CD8-positive, alpha-beta memory T cell (primary cell): ENCODE measurements at regions not wholly inside any gene's neighbourhood (a gene's known extent, or its start where the extent isn't known, plus 50 kb on each side); places are given as distances from the start of the nearest gene placed in this dataset.
A peak's percentile ranks its signal among the peaks of the same experiment; 100 is the strongest.

Experiments
- CTCF ChIA-PET: fragments of 350-600 bp; sonication (Branson Sonifier 250); formaldehyde crosslinking; loops from one replicate; lab custom pipeline; 2021; ENCODE audit warnings: antibody characterized with exemption; lab: Charles Lee
- POLR2A ChIA-PET: fragments of 350-600 bp; sonication (Branson Sonifier 250); formaldehyde crosslinking; loops from one replicate; lab custom pipeline; 2021; ENCODE audit warnings: antibody characterized with exemption; lab: Charles Lee
- DNase-seq, 5 donors: peaks; one replicate each; pipeline versions ENCODE4 v3.0.0 to v3.0.0-alpha.2; 2020 to 2022; ENCODE audit warnings: mixed read lengths in 1 of 5
- H3K27ac ChIP-seq: one replicate; pipeline ENCODE4 v1.7.0; 2013; ENCODE audit warnings: low read depth, mild to moderate bottlenecking, low read length, moderate library complexity
- H3K27me3 ChIP-seq: 2 replicates; pipeline ENCODE4 v1.7.0; 2013; ENCODE audit warnings: low read length, mild to moderate bottlenecking; ENCODE audit not compliant: insufficient read depth, poor library complexity, severe bottlenecking
- H3K36me3 ChIP-seq: 2 replicates; pipeline ENCODE4 v1.7.0; 2013; ENCODE audit warnings: mild to moderate bottlenecking, low read length, moderate library complexity; ENCODE audit not compliant: insufficient read depth
- H3K4me1 ChIP-seq: 2 replicates; pipeline ENCODE4 v1.7.0; 2013; ENCODE audit warnings: mild to moderate bottlenecking, low read length, moderate library complexity; ENCODE audit not compliant: insufficient read depth
- H3K4me3 ChIP-seq: 2 replicates; pipeline ENCODE4 v1.7.0; 2013; ENCODE audit warnings: mild to moderate bottlenecking, low read length
- H3K9me3 ChIP-seq: 2 replicates; pipeline ENCODE4 v1.7.0; 2013; ENCODE audit warnings: mild to moderate bottlenecking, low read length
- H3K27ac Mint-ChIP-seq, 8 donors: one replicate each; pipeline ENCODE4 v1.8.0; 2020 to 2021; ENCODE audit warnings: mixed read lengths in 8 of 8, mild to moderate bottlenecking in 6 of 8, inconsistent platforms in 3 of 8, moderate library complexity in 3 of 8
- H3K27me3 Mint-ChIP-seq, 2 donors: one replicate each; pipeline ENCODE4 v1.8.0; 2020 to 2021; ENCODE audit warnings: mixed read lengths in 2 of 2, mild to moderate bottlenecking in 1 of 2, moderate library complexity in 1 of 2
- H3K36me3 Mint-ChIP-seq, 3 donors: one replicate each; pipeline ENCODE4 v1.8.0; 2020 to 2021; ENCODE audit warnings: mixed read lengths in 3 of 3, inconsistent platforms in 1 of 3, mild to moderate bottlenecking in 1 of 3
- H3K4me1 Mint-ChIP-seq, 3 donors: one replicate each; pipeline ENCODE4 v1.8.0; 2020 to 2021; ENCODE audit warnings: mixed read lengths in 3 of 3, inconsistent platforms in 1 of 3, mild to moderate bottlenecking in 1 of 3
- H3K4me3 Mint-ChIP-seq, 7 donors: one replicate each; pipeline ENCODE4 v1.8.0; 2020 to 2021; ENCODE audit warnings: mixed read lengths in 7 of 7, mild to moderate bottlenecking in 6 of 7, moderate library complexity in 4 of 7, inconsistent platforms in 2 of 7
- H3K9me3 Mint-ChIP-seq, 5 donors: one replicate each; pipeline ENCODE4 v1.8.0; 2020 to 2022; ENCODE audit warnings: mixed read lengths in 5 of 5, mild to moderate bottlenecking in 3 of 5, moderate library complexity in 2 of 5, inconsistent platforms in 1 of 5

DNA sequence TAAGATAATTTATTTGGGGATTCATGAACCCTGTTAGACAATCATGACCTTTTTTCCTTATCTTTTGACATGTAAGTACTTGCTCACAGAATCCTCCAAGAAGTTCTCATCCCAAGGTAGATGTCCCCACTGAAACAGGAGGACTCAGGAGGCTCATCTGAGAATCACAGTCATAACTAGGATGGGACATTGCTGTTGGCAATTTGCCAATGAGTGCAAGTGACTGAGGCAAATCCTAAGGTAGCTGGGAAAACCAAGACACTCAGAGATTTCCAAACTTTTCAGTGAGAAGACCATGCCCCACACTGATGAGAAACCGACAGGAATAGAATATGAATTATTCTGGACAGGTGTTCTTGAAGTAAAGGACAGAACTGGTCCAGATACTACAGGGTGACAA lies 735.0 kb downstream of the TMEM182 start:
- ChIA-PET POLR2A (no interaction called here), CTCF (no interaction called here)
- Histone ChIP-seq H3K9me3 (no peaks in the 10 kb centered on the region), H3K4me3 (no peak overlapping the region), H3K4me1 (no peaks in the 10 kb centered on the region), H3K27me3 (no peaks in the 10 kb centered on the region), H3K27ac (no peak overlapping the region), H3K36me3 (no peaks in the 10 kb centered on the region)
- no peaks in the 10 kb centered on the region for H3K4me1 Mint-ChIP-seq
- no peak for DNase-seq
- H3K4me3 Mint-ChIP-seq = no peak overlapping the region
- H3K27me3 Mint-ChIP-seq = no peaks in the 10 kb centered on the region
- no peaks in the 10 kb centered on the region for H3K36me3 Mint-ChIP-seq
- H3K27ac Mint-ChIP-seq = no peak overlapping the region
- H3K9me3 Mint-ChIP-seq = peaks cover 0 to 31% (median 14%) of the 10 kb centered on the region in 5 donors

DNA sequence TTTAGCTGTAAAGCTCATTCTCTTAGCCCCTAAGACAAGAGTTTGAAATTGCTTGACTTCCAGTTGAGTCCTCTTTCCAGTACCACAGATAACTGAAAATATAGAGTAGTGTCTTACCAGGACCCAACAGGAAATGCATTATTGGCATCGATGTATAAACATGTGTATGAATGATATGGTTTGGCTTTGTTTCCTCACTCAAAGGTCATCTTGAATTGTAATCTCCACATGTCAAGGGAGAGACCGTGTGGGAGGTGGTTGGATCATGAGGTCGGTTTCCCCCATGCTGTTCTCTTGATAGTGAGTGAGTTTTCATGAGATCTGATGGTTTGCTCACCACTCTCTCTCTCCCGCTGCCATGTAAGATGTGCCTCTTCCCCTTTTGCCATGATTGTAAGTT lies 745.0 kb downstream of the TMEM182 start:
- Mint-ChIP-seq H3K36me3 (no peaks in the 10 kb centered on the region), H3K9me3 (peaks cover 2 to 52% (median 16%) of the 10 kb centered on the region in 5 donors), H3K4me3 (no peak overlapping the region), H3K27ac (no peak overlapping the region), H3K27me3 (peaks cover 0 to 1% of the 10 kb centered on the region in 2 donors), H3K4me1 (no peaks in the 10 kb centered on the region)
- Histone ChIP-seq H3K4me1 (no peaks in the 10 kb centered on the region), H3K27me3 (no peaks in the 10 kb centered on the region), H3K36me3 (no peaks in the 10 kb centered on the region), H3K27ac (no peak overlapping the region), H3K4me3 (no peak overlapping the region), H3K9me3 (no peaks in the 10 kb centered on the region)
- POLR2A ChIA-PET = no interaction called here
- CTCF ChIA-PET = no interaction called here
- no peak for DNase-seq

DNA sequence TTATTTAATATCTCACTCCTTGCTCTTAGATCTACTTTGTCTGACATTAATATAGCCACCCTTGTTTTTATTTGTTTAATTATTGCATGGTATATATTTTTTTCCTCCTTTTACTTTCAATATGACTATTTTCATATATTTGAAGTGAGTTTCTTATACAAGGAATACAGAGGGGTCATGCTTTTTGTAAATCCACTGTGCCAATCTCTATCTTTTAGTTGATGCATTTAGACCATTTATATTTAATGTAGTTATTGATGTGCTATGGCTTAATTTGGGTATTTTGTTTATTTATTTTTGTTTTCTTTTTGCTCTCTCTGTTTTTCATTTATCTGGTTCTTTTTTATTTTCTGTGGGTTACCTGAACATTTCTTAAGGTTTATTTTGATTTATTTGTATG lies 750.6 kb downstream of the TMEM182 start:
- ChIA-PET CTCF (no interaction called here), POLR2A (no interaction called here)
- H3K4me1 Mint-ChIP-seq = no peaks in the 10 kb centered on the region
- no peaks in the 10 kb centered on the region for H3K4me1 ChIP-seq
- peaks cover 0 to 1% (median 0%) of the 10 kb centered on the region in 3 donors for H3K36me3 Mint-ChIP-seq
- H3K4me3 ChIP-seq = no peak overlapping the region
- H3K27me3 ChIP-seq = no peaks in the 10 kb centered on the region
- H3K4me3 Mint-ChIP-seq = no peak overlapping the region
- no peak overlapping the region for H3K27ac Mint-ChIP-seq
- peaks cover 5 to 42% (median 16%) of the 10 kb centered on the region in 5 donors for H3K9me3 Mint-ChIP-seq
- no peaks in the 10 kb centered on the region for H3K36me3 ChIP-seq
- DNase-seq = no peak
- no peak overlapping the region for H3K27ac ChIP-seq
- H3K9me3 ChIP-seq = no peaks in the 10 kb centered on the region
- H3K27me3 Mint-ChIP-seq = peaks cover 0 to 1% of the 10 kb centered on the region in 2 donors

DNA sequence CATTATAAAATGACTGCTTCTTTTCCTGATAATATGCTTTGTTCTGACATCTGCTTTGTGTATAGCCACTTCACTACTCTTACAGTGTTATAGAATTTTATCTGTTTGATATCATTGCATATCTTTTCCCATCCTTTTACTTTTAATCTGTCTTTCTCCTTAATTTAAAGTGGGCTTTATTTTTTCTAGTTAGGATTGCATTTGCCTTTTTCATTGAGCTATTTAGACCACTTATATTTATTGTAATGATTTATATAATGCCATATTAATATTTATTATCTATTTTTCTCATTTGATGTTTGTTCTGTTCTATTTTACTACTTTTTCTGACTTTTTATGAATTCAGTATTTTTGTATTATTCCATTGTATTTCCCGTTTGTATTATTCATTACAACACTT lies 758.7 kb downstream of the TMEM182 start:
- peaks cover 0 to 31% (median 8%) of the 10 kb centered on the region in 5 donors for H3K9me3 Mint-ChIP-seq
- POLR2A ChIA-PET = no interaction called here
- DNase-seq = no peak

DNA sequence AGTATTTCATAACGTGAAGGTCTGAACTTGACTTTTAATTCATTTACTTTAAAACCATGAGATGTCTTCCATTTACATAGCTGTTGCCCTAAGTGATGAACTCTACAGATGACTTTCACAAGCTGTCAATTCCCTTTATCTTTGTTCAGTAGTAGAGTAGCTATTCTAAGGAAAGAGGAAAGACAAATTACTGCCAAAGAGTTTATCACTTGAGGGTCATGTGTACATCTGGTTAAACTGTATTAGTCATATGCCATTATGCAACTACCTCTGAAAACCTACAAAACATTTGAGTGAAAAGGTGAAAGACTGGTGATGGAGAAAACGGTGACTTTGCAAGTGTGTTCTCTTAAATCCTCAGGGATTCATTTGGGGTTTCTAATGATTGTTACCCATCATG lies 763.9 kb downstream of the TMEM182 start:
- Mint-ChIP-seq H3K27ac (no peak overlapping the region), H3K4me3 (no peak overlapping the region)
- H3K27ac ChIP-seq = no peak overlapping the region

More for the DNA sequence above, 758.7 kb downstream of the TMEM182 start:
- CTCF ChIA-PET = no interaction called here
- H3K4me3 Mint-ChIP-seq = no peak overlapping the region
- Histone ChIP-seq H3K4me3 (no peak overlapping the region), H3K4me1 (no peaks in the 10 kb centered on the region), H3K9me3 (no peaks in the 10 kb centered on the region), H3K36me3 (no peaks in the 10 kb centered on the region), H3K27ac (no peak overlapping the region), H3K27me3 (no peaks in the 10 kb centered on the region)
- H3K36me3 Mint-ChIP-seq = no peaks in the 10 kb centered on the region
- H3K4me1 Mint-ChIP-seq = no peaks in the 10 kb centered on the region
- H3K27ac Mint-ChIP-seq = no peak overlapping the region
- H3K27me3 Mint-ChIP-seq = no peaks in the 10 kb centered on the region

DNA sequence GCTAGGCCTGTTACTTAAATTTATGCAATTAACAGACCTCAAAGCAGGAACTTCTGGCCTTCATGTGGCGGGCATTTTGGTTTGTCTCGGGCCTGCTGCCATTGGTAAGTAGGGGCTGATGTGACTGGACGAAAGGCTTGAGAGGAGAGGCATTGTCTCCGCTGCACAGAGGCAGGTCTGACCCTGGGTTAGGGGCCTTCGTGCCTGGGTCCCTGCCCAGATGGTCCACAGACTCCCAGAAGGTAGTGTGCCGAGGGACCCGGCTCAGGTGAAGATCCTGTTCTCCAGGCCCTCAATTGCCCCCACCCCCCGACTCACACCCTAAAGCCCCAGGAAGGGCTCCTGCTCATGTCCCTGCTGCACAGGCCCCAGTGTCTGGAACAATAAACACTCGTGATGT lies 764.9 kb downstream of the TMEM182 start:
- no peak for DNase-seq
- Histone ChIP-seq H3K4me3 (no peak overlapping the region), H3K9me3 (no peaks in the 10 kb centered on the region), H3K4me1 (no peaks in the 10 kb centered on the region), H3K36me3 (no peaks in the 10 kb centered on the region), H3K27ac (peak overlapping the region; percentile 7), H3K27me3 (no peaks in the 10 kb centered on the region)
- Mint-ChIP-seq H3K27me3 (peaks cover 0 to 2% of the 10 kb centered on the region in 2 donors), H3K27ac (no peak overlapping the region), H3K36me3 (no peaks in the 10 kb centered on the region), H3K4me1 (no peaks in the 10 kb centered on the region), H3K4me3 (no peak overlapping the region), H3K9me3 (peaks cover 9 to 31% (median 10%) of the 10 kb centered on the region in 5 donors)
- POLR2A ChIA-PET = no interaction called here
- CTCF ChIA-PET = no interaction called here

More for the DNA sequence above, 763.9 kb downstream of the TMEM182 start:
- H3K36me3 ChIP-seq = no peaks in the 10 kb centered on the region
- no peaks in the 10 kb centered on the region for H3K27me3 ChIP-seq
- peaks cover 0 to 2% of the 10 kb centered on the region in 2 donors for H3K27me3 Mint-ChIP-seq
- POLR2A ChIA-PET = no interaction called here
- DNase-seq = no peak
- no peaks in the 10 kb centered on the region for H3K4me1 Mint-ChIP-seq
- H3K9me3 ChIP-seq = no peaks in the 10 kb centered on the region
- H3K4me3 ChIP-seq = no peak overlapping the region
- H3K36me3 Mint-ChIP-seq = no peaks in the 10 kb centered on the region
- CTCF ChIA-PET = no interaction called here
- H3K9me3 Mint-ChIP-seq = peaks cover 7 to 28% (median 11%) of the 10 kb centered on the region in 5 donors
- no peaks in the 10 kb centered on the region for H3K4me1 ChIP-seq

DNA sequence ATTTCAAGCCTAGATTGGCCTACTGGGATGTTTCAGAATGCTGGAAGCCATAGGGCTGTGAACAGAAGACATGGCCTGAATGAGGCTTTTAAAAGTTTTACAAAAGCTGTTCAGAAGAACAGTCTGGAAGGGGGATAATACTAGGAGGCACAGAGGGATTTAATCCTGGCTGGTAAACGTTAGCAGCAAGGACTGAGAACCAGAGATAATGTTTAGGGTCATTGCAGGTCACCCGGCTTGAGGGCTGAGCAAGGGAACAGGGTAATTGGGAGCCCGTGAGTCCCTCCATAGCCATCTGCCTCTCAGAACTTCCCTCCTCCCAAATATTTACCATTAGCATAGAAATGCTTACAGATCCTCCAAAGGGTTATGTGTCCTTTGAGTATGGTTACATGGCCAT lies 765.4 kb downstream of the TMEM182 start:
- no peak for DNase-seq
- H3K4me1 Mint-ChIP-seq = no peaks in the 10 kb centered on the region
- H3K36me3 Mint-ChIP-seq = no peaks in the 10 kb centered on the region
- POLR2A ChIA-PET = no interaction called here
- Histone ChIP-seq H3K9me3 (no peaks in the 10 kb centered on the region), H3K27me3 (no peaks in the 10 kb centered on the region), H3K27ac (no peak overlapping the region), H3K4me1 (no peaks in the 10 kb centered on the region), H3K36me3 (no peaks in the 10 kb centered on the region), H3K4me3 (no peak overlapping the region)
- no peak overlapping the region for H3K4me3 Mint-ChIP-seq
- peaks cover 0 to 2% of the 10 kb centered on the region in 2 donors for H3K27me3 Mint-ChIP-seq
- CTCF ChIA-PET = no interaction called here
- no peak overlapping the region for H3K27ac Mint-ChIP-seq
- peaks cover 9 to 36% (median 13%) of the 10 kb centered on the region in 5 donors for H3K9me3 Mint-ChIP-seq

DNA sequence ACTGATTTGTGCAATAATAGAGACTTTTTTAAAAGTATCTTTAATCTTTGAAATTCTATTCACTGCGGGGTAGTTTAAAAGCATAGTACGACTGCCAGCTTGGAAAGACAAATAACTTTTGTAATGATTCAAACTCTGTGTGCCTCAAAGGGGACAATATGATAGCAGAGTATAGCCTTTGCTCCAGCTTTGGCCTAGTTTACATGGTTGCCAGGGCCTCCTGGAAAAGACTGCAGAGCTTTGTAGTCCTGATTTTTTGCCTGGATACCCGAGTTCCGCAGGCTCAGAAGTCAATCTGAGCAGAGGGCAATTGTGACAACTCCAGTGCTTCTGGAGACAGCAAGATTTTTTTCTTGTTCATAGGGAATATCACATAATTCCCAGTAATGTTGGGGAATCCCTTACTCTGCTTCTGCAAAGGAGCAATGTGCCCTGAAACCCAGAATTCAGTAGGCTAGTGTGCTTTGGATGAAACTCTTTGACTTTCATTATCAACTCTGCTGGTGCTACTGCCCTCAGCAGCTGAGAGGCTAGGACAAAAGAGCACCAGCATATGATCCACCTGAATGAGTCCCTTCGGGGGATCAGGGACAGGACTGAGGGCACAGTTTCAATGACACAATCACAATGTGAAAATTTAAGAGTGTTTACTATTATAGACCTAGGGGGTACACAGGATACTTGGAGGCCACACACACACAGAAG lies 768.1 kb downstream of the TMEM182 start:
- CTCF ChIA-PET = no interaction called here

More for the DNA sequence above, 768.1 kb downstream of the TMEM182 start:
- Mint-ChIP-seq H3K9me3 (peaks cover 13 to 41% (median 13%) of the 10 kb centered on the region in 5 donors), H3K4me1 (no peaks in the 10 kb centered on the region), H3K36me3 (no peaks in the 10 kb centered on the region), H3K4me3 (no peak overlapping the region), H3K27me3 (peaks cover 0 to 2% of the 10 kb centered on the region in 2 donors), H3K27ac (no peak overlapping the region)
- no peak overlapping the region for H3K27ac ChIP-seq
- no peaks in the 10 kb centered on the region for H3K27me3 ChIP-seq
- no peak for DNase-seq
- no peaks in the 10 kb centered on the region for H3K4me1 ChIP-seq
- no peak overlapping the region for H3K4me3 ChIP-seq
- H3K36me3 ChIP-seq = no peaks in the 10 kb centered on the region
- POLR2A ChIA-PET = no interaction called here
- no peaks in the 10 kb centered on the region for H3K9me3 ChIP-seq
